HG03280 (cell line): ENCODE measurements at regions not wholly inside any gene's neighbourhood (a gene's known extent, or its start where the extent isn't known, plus 50 kb on each side); places are given as distances from the start of the nearest gene placed in this dataset.
A peak's percentile ranks its signal among the peaks of the same experiment; 100 is the strongest.
"Not testable (repeated sequence)": the region's sequence is repeated elsewhere in the genome, so short reads cannot be mapped to it uniquely, and the experiment has no call there.

Experiments used
- ATAC-seq: cut with Tn5 transposase; IDR thresholded peaks from one replicate; pipeline ENCODE4 v1.9.1; 2021; ENCODE audit warnings: mild to moderate bottlenecking, moderate library complexity; ENCODE audit not compliant: unreplicated experiment

DNA sequence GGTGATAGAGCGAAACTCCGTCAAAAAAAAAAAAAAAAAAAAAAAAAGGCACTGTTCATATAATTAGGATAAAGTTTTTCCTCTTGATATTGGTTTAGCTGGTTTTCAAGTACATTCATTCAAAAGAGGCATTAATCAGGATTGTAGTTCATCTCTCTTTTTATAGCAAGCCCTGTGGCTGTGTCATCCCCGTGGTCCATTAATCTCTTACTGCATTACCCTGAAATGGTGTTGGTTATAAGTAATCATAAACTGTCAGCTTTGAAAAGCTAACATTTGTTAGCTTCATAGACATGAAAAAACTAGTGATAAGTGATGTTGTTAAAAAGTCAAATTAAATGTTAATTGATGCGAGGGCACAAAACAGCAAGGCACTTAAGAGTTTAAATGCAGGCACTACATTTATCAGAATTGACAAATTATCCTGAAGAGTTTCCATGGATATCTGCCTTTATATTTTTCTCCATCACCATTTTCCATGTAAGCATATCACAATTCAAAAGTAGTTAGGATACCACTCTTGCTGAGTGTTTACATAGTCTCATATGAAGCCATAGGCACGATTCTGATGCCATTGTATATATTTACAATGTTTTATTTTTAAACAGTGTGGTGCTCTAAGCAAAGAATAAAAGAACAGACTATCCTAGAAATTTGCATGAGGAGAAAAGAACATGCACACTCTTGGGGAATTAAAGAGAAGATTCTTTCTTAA, 193.1 kb downstream of the OTOL1 start:
- no peak for ATAC-seq

DNA sequence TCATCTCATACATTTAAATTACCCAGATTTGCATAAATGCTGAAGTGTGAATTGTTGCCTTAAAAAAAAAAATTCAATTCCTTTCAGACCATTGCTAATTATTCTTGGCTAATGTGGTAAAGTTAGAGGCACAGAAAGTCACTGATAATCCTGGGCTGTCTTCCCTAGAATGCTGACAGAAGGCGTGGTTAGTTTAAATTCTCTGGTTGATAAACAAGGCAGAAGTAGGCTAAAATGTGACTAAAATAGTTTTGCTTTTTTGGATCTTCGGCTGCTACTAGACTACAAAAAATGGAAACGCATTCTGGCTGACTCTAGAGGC, 193.7 kb downstream of the OTOL1 start:
- no peak for ATAC-seq

DNA sequence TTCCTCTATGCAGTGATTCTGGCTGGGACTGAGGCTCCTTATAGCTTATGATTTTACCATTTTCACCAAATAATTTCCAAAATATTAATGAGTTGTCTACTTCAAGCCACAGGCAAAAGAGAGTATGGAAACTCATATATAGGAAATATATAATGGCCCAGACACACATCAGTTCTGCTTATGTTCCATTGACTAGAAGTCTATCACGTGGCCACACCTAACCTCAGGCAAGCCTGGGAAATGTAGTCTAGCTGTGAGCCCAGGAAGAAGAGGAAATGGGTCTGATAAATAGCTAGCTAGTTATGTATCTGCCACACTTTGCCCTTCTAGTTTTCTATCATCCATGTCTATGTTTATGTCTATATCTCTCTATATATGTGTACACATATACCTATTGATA, 195.1 kb downstream of the OTOL1 start:
- ATAC-seq = no peak

DNA sequence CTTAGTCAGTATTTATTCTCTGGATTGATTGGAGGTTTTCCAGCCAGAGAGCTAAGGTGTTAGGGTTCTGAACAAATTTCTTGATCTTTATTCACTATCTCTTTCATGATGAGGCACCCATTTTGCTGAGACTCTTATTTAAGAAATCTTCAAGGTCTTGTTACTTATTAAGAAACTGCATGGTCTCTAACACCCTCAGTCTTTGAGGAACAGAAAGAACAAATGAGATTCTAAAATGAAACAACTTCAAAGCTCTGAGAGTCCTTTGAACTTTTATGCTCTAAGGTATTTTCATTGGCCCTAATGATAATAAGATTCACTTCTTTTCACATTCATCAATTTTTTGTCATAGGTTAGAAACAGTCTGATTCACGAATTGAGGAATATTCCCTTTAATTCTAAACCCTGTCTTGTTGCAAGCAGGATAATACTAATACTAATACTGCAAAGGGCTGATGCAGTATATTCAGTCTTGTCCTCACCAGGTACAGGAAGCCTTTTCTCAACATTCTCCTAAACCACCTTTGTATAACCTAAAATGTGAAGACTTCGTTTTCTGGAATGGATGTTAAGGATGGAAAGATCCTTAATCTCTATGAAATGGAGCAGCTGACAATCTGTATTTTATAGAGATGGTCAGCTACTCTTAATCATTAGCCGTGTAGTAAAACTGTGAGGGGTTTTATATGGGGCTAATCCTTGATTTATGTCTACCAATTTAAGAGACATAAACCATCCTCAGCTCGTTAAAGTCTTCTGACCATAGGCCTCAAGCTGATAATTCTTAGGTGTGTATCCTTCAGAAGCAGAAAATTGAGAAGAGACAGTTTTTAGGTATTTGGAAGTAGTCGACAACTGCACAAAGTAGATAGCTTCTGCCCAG, 198.3 kb downstream of the OTOL1 start:
- no peak for ATAC-seq

DNA sequence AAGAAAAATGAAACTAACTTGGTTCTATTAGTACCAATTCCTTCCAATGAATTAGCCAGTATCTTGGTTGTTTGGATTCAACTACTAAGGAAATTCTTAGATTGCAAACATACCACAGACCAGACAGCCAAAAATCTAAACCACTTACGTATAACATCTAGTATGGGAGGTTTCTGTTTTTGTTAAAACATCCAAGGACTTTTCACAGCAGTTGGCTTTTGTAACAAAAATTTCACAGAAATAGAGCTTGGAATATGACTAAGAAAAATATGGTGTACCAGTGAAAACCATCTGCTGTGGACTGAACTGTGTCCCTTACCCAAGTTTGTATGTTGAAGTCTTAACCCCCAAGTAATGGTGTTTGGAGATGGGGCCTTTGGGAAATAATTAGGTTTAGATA, 199.2 kb downstream of the OTOL1 start:
- ATAC-seq = no peak

DNA sequence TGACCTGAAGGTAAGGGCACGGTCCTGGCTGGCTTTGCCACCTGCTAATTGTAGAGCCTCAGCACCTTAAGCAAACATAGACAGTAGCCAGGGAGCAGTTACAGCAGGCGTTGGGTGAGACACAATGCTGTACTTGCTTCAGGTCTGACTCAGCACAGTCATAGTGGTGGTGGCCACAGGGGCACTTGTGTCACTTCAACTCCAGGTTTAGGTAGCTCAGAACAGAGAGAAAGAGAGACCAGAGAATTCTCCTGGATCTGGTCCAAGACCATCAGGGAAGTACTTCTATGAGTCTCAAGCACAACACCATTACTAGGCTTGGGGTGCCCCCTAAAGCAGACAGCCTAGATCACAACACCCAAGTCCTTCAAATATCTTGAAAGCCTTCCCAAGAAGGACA, 204.4 kb downstream of the OTOL1 start:
- ATAC-seq = no peak

DNA sequence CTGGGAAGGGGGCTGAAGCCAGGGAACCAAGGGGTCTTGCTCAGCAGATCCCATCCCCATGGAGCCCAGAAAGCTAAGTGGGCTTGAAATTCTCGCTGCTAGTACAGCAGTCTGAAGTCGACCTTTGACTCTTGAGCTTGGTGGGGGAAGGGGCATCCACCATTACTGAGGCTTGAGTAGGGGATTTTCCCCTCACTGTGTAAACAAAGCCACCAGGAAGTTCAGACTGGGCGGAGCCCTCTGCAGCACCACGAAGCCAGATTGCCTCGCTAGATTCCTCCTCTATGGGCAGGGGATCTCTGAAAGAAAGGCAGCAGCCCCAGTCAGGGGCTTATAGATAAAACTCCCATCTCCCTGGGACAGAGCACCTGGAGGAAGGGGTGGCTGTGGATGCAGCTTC, 210.6 kb downstream of the OTOL1 start:
- not testable (repeated sequence) for ATAC-seq

DNA sequence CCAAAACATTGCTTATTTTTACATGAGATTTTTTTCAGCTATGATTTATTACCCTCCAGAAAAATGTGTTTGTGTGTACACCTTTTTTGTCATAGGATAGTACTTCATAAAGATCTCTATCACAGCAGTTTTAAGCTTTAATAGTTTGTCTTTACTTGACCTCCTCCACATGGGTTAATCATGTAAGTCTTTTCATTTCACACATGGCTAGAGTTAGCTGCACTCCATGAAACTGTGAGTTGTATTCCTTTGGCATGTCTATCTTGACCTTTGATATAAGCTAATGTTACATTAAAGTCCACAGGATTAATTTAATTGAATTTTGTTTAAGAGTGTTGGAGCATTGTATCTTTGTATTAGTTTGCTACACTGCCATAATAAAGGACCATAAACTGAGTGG, 217.1 kb downstream of the OTOL1 start:
- ATAC-seq = no peak

DNA sequence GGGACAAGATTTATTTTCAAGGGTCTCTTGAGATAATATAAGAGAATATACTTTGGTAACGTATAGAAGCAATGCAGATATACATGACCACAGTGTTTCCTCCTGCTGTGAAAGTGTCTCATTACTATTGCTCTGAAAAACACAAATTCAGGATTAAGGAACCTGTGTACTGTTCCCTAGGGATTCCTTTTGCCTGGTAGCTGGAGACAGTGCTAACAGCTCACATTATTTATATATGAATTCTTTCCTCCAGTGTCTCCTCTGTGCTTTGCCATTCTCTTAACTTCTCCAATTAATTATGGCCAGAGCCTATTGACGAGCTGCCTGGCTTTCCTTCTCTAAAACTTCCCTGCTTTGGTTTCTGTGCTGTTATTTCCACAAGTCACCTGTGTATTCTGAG, 235.4 kb downstream of the OTOL1 start:
- ATAC-seq = no peak

DNA sequence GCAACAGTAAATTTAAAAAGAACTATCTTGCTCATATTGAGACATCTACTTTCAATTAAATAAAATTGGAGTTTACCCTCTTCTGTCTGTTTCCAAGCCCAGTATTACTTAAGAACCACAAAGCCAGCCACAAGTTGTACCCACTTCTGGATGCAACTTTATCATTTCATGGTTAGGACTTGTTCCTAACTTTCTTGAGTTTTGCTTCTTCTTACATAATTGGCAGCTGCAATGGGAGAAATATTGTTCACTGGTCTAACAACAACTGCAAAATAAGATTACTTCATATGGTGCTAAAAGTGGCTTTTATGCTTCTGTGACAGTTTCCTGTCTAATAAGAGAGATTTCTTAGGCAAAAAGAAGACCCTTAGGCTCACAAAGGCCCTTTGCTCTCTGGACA, 240.6 kb downstream of the OTOL1 start:
- ATAC-seq = no peak

DNA sequence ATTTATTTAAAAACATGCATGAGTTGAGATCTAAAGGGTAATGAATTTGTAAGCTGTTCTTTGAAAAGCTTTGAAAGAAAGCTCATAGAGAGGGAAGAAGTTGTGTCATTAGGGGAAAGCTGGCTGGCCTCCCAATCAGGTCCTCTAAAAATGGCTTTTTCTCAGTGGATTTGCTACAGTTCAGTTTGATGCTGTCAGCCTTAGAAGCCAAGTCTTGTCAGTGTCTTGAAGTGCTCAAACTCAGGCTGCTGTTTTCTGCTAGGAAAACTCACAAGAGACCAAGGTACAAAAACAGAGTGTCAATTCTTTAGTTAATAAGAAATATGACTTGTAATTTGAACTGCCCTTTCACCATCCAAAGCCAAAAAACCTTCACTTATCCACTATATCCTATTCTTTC, 243.8 kb downstream of the OTOL1 start:
- no peak for ATAC-seq

DNA sequence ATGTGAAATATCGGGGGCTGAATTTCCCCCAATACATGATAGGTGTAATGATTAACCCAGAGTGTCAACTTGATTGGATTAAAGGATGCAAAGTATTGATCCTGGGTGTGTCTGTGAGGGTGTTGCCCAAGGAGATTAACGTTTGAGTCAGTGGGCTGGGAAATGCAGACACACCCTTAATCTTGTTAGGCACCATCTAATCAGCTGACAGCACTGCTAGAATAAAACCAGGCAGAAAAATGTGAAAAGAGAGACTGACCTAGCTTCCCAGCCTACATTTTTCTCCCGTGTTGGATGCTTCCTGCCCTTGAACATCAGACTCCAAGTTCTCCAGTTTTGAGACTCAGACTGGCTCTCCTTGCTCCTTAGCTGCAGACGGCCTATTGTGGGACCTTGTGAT, 247.8 kb downstream of the OTOL1 start:
- no peak for ATAC-seq

DNA sequence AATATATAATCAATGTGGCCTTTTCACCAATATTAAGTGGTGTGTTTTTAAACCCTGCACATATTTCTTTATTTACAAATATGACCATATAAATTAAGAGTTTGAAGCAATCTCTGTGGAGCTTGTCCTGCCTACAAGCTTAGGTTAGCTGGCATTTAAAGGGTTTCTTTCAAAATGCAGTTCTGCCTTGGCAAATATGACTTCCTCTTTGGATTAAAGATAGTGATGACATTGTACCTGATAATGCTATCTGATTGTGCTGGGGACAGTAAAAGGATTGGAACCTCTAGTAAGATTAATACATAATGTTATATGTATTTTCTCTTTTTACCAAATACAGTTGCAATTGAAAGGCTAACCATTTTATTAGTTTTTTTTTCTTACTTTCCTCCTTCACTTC, 249.1 kb downstream of the OTOL1 start:
- no peak for ATAC-seq

DNA sequence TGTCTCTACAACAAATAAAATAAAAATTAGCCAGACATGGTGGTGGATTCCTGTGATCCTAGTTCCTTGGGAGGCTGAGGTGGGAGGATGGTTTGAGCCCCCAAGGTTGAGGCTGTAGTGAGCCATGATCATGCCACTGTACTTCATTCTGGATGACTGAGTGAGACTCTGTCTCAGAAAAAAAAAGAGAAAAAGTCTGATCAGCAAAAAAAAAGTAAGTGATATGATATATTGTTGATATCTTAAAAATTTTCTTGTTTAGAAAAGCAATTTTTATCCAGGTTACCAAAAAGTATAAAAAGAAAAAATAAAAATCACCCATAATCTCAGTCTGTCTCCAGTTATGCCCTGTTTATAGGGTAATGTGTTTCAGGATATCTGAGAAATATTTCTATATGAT, 251.4 kb downstream of the OTOL1 start:
- ATAC-seq = no peak

DNA sequence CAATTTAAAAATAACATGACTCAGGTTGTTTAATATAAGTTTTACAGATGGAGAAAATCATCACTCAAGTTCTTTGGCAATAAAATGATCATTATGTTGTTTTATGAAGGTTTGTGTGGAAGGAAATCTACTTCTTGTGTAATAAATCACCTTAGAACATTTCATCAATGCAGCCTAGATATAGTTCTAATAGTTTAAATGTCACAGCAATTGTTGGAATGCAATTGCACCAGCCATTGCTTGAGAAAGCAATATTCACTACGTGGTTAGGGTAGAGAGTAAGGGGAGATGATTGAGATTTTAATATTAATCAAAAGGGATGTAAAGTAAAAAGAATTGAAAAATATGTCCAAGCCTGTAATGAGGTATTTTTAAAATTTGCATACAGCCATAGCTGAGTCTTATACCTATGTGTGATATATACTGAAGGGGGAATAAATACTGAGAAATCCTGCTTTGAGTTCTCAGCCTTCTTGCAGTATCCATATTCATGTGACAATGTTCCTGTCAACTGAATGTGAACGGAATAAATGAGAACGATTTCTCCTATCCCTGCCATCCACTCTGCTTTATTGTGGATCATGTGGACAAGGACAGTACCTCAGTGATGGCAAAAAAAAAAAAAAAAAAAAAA, 257.9 kb downstream of the OTOL1 start:
- ATAC-seq = no peak

DNA sequence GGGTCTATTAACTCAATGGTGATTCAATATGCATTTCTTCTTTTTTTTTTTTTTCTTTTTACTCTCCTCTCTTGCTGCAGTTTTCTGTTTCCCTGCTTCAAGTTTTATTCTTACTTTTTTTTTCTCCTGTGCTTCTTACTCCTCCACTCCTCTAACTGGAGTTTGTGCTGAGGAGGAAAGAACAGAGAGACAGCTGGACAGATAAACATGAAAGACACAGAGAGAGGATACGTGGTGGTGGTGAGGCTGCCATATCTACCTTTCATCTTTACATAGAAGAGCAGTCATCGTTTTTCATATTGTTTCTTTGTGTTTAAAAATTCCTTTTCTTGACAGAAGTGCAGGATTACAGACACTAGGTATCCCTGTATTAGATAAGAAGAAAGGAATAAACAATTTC, 262.8 kb downstream of the OTOL1 start:
- ATAC-seq = no peak

DNA sequence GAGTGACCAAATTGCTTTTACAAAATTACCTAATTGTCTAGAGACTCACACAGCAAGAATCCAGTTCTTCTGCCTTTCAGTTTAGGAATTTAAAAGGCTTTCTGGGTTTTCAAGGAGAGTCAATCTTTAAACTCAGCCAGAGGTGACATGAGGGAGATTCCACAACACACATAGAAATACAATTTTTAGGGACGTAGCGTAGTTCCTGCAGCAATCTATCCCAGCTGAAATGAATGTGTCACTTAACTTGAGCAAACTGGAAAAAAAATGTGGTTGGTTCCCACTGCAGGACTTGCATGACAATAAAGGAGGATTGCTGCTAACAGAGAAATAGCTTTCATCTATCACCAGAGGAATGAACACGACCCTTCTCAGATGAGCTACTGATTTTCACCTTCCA, 269.7 kb downstream of the OTOL1 start:
- no peak for ATAC-seq

DNA sequence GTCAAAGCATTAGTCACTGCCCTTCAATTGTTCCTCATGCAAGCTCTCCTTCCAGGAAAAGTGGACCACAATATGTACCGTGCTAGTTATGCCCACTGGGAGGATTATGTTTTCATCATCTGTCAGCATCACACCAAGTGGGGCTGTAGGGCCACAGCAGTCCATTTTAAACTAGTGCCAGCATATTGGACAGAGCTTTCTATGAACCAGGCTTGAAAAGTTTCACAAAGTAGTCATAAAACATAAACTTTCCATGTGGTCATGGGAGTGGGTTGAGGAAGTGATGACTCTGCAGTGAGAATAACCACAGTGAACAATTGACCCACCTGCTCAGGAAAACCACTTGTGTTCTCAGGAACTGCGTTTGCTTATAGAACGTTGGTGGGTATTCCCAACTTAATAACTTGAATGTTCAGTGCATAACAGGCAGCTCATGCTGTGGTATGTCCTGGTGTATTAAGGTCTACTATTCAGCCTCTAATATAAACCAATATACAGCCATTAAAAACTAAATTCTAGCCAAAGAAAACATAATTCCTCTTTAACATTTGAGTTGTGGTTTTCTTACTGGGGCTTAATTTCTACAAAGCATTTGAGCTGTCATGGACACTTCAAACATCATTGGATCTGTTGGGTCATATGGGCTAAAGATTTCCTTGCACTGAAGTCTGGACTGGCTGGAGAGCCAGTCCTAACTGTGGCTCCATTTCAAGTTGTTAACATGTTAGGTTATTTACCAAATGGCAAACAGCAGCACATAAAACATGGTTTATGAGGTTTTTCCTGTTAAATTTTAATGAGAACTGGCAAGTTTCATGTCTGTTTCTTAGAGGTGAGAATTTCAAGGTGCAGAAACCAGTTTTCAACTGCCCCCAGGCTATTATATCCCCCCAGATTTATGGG, 274.1 kb downstream of the OTOL1 start:
- peak; percentile 67 for ATAC-seq

DNA sequence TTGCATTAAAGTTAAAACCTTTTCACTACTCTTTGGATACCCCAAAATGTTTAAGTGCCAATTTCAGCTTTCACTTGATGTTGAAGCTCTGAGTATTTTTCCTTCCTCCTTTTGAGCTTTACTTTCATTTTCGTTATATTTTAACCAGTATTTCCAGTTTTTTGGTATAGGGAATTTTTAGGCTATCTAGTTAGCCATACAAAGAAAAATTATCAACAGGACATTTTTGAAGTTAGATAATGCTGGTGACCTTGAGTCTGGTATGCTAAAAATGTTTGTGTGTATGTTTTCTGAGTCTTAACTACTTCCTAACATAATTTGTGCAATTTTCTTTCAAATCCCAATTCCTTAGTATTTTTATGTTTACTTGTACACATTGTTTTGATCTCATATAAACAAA, 284.8 kb downstream of the OTOL1 start:
- no peak for ATAC-seq

DNA sequence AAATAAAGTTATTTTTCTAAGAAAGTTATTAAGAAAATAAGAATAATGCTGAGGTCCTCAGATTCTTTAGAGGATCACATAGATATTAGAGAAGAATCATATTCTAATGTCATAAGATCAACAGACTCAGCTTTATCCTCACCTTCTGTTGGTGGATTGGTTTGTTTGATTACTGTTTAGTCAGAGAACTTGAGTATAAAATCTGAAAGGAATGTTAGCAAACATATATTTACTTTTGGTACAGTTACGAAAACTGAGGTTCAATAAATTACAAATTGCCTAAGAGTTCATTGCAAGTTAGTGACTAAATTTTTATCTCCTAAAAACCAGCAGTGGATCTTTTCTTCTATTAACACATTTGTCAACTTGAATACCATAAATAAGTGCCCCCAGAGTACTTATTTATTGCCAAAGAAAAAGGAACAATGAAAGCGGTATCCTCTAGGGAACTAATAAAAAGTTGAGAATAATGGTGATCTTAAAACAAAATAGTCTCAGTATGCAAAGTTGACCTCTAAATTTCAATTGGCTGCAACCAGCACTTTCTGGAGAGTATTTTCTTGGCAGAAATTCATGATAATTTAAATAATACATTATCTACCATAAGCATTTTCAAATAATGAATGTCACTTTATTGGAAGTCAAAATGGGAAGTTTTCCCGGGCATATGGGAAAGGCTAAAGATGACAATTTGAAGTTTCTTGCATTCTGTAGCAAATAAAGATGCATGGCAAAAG, 296.8 kb downstream of the OTOL1 start:
- no peak for ATAC-seq
